IPS DF 4.7 (cell line): ENCODE measurements at regions not wholly inside any gene's neighbourhood (a gene's known extent, or its start where the extent isn't known, plus 50 kb on each side); places are given as distances from the start of the nearest gene placed in this dataset.
"Not testable (repeated sequence)": the region's sequence is repeated elsewhere in the genome, so short reads cannot be mapped to it uniquely, and the experiment has no call there.

Experiments used
- DNase-seq: peaks from one replicate; pipeline ENCODE4 v3.0.0-alpha.2; 2013; ENCODE audit warnings: low spot score; ENCODE audit errors: extremely low read depth

DNA sequence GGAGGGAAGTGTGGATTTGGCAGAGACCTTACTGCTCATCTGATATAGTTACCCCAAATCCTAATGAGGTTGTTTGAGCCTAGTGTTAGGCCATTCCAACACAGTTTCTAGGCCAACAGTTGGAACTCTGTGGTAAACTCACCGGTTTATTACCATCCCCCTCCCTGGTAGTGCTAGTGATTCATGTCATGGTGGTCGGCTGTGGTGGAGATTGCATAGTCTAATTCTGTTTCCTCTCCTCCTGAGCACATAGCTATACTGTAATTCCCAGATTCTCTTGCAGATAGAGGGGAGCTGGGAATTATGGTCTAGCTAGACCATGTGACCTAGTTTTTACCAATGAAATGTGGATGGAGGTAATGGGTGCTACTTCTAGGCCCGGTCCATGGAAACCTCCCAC, 123.7 kb upstream of the KIF26B start:
- DNase-seq = no peak

DNA sequence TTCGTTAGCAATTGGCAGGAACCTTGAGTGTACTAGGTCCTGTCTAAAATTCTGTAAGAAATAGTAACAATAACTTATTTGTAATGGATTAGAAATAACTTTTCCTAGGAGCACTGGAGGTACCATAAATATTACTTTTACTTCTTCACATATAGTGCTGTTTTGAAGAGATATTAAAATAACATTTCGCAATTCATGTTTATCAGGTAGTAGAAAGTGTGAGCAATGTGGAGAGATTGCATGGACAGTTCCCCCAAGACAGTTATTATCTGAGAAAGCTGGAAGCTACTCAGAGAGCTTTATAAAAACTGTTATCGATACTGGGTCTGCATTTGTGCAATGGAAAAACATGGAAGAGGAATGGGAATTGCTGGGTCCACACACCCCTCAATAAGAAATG, 128.5 kb upstream of the KIF26B start:
- DNase-seq = no peak

DNA sequence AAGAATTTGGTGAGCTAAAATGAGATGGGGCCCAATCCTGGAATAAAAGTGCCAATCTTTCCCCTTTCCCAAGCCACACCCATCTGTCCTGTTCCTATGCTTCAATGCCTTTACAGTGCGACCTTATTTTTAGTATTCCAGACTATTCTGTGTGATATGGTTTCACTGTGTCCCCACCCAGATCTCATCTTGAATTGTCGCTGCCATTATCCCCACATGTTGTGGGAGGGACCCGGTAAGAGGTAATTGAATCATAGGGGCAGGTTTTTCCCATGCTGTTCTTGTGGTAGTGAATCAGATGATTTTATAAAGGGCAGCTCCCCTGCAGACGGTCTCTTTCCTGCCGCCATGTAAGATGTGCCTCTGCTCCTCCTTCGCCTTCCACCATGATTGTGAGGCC, 129.3 kb upstream of the KIF26B start:
- no peak for DNase-seq

DNA sequence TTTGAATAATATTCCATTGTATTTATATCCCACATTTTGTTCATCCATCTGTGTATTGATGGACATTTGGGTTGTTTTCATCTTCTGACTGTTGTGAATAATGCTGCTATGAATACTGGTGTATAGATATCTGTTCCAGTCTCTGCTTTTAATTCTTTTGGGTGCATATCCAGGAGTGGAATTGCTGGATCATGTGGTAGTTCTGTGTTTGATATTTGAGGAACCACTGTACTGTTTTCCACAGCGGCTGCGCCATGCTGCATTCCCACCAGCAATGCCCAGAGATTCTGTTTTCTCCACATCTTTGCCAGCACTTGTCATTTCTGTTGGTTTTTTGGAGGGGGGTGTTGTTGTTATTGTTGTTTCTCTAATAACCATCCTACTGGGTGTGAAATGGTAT, 131.6 kb upstream of the KIF26B start:
- DNase-seq = no peak

DNA sequence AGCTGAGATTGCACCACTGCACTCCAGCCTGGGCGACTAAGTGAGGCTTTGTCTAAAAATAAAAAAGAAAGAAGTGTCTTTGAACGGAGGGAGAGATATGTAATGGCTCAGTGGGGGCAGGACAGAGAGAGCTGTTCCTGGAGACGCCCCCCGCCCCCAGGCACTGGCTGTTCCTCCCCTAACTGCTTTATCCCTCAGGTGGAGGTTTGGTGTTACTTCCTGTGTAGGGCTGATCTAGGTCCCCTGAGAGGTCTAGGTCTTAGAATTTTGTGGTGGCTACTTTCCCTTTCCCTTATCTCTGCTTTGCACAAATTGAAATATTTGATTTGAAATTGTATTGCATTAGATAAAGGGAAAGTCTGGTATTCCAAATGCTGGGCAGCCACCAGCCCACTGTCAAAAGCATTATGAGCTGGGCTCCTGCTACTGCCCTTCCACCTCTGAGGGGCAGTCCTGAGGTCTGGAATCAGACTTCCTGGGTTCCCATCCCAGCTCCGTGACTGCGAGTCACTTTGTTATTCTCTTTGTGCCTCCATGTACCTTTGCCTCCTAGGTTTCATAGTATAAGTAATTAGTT, 134.8 kb upstream of the KIF26B start:
- DNase-seq = no peak

DNA sequence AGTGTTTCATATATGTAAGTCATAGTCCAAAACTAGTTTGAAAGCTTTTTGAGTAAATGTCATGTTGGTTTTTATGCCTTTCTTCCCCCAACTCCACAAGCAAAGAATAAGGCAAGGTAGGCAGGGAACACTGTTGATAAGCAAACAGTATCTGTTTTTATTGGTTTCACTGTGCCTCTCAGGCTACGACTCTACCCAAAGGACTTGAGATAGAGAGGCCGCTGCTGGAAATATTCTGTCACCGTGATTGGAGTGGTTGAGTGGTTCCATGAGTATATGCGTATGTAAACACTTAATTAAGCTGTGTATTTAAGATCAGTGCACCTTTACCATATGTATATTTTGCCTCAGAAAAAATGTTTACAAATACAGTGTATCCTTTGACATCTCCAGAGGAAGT, 138.1 kb upstream of the KIF26B start:
- DNase-seq = no peak

DNA sequence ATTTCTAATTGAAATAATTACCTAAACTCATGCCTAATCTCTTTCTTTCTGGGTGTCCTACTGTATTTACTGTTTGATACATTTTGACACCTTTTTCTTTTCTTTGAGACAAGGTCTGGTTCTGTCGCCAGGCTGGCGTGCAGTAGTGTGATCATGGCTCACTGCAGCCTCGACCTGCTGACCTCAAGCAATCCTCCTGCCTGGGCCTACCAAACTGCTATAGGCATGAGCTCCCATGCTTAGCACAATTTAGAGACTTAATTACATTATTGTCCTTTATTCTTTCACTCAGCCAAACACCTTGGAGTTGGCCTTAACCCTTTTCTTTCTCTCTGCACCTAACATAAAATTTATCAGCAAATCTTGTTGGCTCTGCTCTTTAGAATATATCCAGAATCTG, 139.8 kb upstream of the KIF26B start:
- no peak for DNase-seq

DNA sequence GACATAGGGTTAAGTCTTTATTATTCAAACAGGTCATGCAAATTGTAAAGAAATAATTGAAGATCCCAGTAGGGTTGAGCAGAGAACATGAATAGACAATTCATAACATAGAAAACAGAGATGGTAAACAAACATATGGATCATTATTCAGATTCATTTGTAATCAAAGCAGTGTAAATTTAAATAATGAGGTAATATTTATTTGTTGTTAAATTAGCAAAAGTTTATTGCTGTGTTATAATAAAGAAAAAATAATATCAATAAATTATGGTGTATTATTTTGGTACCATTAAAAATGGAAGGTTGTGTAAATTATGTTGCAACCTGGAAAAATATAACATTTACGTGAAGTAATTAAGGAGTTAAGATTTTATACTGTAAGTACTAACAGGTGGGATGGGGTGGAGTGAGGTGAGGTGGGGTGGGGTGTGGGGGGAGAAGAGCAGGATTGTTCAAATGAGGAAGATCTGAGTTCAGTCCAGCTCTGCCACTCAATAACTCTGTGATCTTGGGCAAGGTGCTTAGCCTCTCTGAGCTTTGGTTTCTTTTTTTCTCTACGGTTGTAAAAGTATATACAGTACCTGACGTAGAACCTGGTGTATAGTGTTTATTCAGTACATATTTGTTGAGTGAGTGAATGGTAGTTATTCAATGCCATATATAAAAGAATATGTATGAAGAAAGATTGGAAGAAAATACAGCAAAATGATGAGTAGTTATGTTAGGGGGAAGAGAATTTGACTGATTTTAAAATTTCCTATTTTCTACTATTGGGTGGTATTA, 140.3 kb upstream of the KIF26B start:
- DNase-seq = no peak

DNA sequence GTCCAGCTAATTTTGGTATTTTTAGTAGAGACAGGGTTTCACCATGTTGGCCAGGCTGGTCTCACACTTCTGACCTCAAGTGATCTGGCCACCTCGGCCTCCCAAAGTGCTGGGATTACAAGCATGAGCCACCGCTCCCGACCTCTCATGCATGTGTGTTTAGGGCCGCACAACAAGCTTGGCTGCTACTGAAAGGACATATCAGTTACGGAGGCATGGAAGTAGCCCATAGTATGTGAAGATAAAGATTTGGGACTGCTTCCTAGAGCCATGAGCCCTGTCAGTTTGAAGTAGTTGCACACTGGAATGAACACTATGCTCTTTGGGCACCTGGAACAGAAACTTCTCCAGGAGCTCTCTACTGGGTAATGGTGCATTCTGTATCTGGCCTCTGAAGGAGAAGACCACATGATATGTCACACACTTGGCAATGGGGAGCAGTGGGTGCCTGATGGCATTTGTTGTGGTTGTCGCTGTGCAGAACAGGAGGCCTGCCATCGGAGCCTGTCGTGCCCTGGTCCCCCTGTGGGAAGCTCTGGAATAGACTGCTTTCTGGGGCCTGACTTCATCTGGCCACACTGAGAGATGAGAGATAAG, 144.7 kb upstream of the KIF26B start:
- no peak for DNase-seq

DNA sequence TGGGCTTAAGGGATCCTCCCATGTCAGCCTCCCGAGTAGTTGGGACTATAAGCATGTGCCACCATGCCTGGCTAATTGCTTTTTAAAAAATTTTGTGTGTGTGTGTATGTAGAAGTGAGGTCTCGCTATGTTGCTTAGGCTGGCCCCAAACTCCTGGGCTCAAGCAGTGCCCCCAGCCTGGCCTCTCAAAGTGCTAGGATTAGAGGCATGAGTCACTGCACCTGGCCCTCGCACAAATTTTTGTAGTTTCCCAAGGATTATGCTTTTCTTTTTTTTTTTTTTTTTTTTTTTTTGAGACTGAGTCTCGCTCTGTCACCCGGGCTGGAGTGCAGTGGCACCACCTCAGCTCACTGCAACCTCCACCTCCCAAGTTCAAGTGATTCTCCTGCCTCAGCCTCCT, 144.4 kb upstream of the HNRNPU start:
- no peak for DNase-seq

DNA sequence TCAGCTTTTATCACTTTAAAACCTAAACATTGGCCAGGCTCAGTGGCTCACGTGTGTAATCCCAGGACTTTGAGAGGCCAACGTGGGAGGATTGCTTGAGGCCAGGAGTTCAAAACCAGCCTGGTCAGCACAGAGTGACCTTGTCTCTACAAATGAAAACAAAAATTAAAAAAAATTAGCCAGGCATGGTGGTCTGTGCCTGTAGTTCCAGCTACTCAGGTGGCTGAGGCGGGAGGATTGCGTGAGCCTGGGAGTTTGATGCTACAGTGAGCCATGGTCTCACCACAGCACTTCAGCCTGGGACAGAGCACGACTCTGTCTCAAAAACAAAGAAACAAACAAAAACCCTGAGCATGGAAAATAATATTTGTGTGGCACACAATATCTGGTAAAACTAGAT, 143.5 kb upstream of the HNRNPU start:
- no peak for DNase-seq

DNA sequence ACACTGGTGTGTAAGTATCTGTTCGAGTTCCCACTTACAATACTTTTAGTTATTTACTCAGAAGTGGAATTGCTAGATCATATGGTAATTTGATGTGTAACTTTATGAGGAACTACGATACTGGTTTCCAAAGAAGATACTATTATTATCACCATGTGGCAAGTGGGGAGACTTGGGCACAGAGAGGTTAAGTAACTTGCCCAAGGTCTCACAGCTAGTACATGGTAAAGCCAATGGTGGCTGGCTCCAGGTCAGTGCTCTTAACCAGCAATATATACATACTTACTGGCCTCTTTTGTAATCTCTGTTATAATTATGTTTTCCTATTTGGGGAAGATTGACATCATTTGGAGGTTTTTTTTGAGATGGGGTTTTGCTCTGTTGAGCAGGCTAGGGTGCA, 138.9 kb upstream of the HNRNPU start:
- no peak for DNase-seq

DNA sequence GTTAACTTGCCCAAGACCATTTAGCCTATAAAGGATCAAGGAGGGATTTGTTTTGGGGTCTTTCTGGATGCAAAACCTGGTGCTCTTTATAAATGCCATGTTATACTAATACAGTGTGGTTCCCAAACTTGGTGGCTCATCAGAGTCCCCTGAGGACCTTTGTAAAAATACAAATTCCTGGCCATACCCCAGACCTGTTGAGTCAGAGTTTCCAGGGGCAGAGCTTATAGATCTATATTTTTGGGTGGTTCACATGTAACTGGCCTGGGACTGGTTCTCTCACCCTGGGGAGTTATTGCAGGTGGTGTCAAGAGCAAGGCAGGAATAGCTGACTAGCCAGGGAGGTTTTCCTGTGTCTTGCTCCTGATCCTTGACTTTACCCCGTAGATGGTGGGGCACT, 136.9 kb upstream of the HNRNPU start:
- no peak for DNase-seq

DNA sequence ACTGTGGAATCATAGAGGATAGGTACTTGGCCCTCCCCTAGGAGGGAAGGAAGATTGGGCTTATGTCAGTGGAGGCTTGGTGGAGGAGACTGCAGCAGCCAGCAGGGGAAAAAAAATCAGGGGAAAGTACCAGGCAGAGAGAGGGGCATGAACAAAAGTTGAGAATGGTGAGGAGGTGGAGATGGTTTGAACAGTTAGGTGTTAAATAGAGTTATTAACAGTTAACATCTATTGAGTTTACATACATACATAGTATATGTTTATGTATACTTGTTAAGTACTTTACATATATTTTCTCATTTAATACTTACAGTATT, 136.5 kb upstream of the HNRNPU start:
- no peak for DNase-seq

DNA sequence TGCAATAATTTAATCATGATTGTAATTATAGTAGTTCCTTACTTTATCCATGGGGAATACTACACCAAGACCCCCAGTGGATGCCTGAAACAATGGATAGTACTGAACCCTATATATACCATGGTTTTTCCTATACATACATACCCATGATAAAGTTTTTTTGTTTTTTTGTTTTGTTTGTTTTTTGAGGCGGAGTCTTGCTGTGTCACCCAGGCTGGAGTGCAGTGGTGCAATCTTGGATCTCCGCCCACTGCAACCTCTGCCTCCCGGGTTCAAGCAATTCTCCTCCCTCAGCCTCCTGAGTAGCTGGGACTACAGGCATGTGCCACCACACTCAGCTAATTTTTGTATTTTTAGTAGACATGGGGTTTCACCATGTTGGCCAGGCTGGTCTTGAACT, 135.3 kb upstream of the HNRNPU start:
- DNase-seq = not testable (repeated sequence)

DNA sequence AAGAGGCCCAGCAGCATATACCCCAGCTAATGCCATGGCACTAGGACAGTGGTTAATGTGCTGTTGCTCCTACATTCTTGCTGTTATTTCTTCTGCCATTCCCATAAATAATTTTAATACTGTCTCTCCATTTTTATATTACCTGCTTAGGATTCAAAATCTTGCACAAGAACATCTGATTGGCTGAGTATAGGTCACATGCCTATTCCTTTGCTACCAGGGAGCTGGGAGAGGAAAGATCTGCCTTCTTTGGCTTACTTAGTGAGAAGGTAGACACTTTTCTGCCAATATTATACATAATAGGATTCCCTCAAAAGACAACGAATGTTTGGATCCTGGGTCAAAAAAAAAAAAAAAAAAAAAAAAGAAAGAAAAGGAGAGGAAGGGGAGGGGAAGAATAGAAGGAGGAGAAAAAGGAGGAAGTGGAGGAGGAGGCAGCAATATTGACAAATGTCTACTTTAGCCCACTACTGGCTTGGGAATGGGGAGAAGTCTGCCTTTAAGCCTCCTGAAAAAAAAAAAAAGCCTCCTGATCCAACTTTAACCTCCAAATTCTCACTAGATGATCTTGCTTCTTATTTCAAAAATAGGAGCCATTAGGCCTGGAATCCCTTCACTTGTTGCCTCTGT, 134.5 kb upstream of the HNRNPU start:
- DNase-seq = no peak

DNA sequence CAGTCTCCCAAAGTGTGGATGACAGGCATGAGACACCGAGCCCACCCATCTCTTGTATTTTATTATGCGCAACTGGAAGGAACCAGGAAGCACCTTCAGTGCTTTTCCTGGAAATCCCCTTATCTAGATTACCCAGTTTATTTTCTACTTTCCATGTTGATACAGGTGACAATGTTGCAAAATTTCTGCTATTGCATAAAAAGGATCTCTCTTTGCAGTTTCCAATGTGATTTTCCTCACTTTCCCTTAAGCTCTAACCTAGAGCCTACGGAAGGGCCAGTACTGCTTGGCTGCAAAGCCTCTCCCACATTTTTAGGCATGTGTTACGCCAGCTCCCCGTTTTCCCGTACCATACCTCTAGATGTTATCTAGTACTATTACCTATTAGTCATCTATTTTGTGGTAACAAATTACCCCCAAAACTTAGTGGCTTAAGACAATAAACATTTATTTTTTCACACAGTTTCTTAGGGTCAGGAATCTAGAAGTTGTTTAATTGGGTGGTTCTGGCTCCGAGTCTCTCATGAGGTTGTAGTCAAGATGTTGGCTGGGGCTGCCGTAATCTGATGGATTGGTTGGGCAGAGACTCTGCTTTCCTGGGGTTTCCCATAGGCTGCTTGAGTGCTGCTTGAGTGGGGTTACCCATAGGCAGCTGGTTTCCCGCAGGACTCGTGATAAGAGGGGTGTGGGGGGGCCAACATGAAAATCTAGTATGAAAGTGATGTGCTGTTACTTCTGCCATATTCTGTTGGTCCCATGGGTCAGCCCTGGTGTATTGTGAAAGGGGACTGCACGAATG, 131.5 kb upstream of the HNRNPU start:
- no peak for DNase-seq

DNA sequence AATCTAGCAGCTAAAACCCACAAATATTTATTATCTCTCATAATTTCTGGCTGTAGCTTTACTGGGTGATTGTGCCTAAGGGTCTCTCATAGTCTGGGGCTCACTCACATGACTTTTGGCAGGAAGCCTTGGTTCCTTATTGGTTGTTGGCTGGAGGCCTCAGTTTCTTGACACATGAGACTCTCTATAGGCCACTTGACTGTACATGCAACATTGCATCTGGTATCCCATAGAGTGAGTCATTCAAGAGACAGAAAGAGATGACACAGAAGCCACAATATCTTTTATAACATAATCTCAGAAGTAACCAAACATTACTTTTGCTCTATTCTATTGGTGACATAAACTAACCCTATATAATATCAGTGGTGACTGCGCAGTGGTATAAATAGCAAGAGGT, 128.5 kb upstream of the HNRNPU start:
- no peak for DNase-seq

DNA sequence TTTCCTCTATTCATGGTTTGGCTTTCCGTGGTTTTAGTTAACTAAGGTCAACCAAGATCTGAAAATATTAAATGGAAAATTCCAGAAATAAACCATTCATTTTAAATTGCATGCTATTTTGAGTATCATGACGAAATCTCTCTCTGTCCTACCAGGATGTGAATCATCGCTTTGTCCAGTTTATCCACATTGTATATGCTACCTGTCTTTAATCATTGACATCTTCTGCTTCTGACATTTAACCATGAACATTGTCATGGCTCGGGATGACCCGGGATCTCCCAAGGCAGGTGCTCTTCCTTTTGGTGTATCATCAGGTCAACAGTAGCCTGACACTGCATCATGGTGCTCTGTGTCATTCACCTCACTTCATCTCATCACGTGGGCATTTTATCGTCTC, 125.5 kb upstream of the HNRNPU start:
- no peak for DNase-seq

DNA sequence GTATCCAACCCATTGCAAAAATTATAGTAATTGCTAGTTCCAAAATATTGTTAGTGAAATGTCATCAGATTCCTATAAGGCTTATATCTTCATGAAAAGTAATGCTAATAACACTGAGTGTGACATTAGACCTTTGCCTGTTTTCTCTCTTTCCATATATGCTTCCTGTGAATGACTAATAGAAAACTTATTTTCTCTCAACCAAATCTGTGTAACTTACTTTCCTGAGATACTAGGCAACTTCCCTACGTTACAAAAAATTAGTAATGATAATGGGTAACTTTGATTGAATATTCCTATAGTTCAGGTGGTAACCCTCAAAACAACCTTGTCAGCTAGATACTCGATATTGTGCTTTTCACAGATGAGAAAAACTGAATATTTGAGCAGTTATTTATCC, 124.2 kb upstream of the HNRNPU start:
- DNase-seq = no peak

DNA sequence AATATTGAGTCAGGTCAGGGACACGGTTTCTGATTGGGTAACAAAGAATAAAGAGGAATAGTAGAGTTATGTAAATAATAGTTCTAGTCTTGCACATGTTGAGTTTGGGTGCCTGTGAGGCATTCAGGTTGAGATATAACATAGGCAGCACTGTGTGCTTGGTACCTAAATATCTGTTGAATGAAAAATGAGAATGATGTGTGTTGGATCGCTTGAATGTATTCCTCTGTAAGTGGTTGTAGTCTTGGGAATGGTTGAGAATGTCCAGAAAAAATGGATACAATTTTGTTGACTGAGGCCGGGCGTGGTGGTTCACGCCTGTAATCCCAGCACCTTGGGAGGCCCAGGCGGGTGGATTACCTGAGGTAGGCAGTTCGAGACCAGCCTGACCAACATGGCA, 116.3 kb upstream of the HNRNPU start:
- DNase-seq = no peak

DNA sequence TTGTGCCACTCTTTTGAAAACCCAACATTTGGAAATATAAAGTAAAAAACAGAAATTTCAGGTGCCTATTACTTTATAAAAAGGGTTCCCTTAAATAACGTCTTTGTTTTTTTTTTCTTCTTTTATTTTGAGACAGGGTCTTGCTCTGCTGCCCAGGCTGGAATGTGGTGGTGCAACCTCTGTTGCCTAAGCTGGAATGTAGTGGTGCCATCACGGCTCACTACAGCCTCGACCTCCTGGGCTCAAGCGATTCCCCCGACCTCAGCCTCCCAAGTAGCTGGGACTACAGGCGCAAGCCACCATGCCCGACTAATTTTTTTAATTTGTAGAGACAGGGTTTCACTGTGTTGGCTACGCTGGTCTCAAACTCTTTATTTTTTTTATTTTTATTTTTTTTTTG, 110.2 kb upstream of the HNRNPU start:
- no peak for DNase-seq
